Hepatocyte (in vitro differentiated cells): ENCODE measurements at regions not wholly inside any gene's neighbourhood (a gene's known extent, or its start where the extent isn't known, plus 50 kb on each side); places are given as distances from the start of the nearest gene placed in this dataset.

Experiments used
- EZH2 ChIP-seq: fragments of 200-600 bp; sonication (generic); IDR thresholded peaks from 2 replicates; pipeline ENCODE4 v1.6.1; 2016; ENCODE audit warnings: antibody characterized with exemption, mild to moderate bottlenecking, borderline replicate concordance
- TF ChIP-seq, protein P1 (sequence below): fragments of 200-600 bp; sonication (generic); IDR thresholded peaks from 2 replicates; pipeline ENCODE4 v1.5.1; 2016; ENCODE audit warnings: antibody characterized with exemption, mild to moderate bottlenecking; ENCODE audit not compliant: poor library complexity

DNA sequence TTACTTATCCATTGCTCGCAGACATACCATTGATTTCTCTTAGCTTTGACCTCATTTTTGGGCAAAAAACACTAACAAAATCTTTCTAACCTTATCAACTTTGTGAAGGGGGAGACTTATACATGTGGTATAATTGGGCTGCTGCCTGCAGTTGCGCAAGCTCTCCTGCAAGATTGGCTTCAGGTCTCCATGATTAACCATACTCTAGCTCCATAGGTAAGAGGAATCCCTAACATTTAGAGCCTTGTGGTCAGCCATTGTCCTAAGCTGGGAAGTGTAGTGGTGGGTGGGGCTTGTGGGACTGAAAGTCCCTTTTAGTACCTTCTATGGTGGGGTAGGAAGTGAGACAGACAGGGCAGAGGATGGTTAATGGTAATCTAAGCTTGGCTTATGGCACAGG lies 179.6 kb upstream of the THRB start:
- TF ChIP-seq, protein P1, sequence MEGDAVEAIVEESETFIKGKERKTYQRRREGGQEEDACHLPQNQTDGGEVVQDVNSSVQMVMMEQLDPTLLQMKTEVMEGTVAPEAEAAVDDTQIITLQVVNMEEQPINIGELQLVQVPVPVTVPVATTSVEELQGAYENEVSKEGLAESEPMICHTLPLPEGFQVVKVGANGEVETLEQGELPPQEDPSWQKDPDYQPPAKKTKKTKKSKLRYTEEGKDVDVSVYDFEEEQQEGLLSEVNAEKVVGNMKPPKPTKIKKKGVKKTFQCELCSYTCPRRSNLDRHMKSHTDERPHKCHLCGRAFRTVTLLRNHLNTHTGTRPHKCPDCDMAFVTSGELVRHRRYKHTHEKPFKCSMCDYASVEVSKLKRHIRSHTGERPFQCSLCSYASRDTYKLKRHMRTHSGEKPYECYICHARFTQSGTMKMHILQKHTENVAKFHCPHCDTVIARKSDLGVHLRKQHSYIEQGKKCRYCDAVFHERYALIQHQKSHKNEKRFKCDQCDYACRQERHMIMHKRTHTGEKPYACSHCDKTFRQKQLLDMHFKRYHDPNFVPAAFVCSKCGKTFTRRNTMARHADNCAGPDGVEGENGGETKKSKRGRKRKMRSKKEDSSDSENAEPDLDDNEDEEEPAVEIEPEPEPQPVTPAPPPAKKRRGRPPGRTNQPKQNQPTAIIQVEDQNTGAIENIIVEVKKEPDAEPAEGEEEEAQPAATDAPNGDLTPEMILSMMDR: no peak
- TF ChIP-seq EZH2: no peak
